Mucosa of rectum (tissue), 2 donors: ENCODE measurements at regions not wholly inside any gene's neighbourhood (a gene's known extent, or its start where the extent isn't known, plus 50 kb on each side); places are given as distances from the start of the nearest gene placed in this dataset.

Experiments
- H3K27ac ChIP-seq, 2 donors: one replicate each; pipeline ENCODE4 v1.7.0; 2013; ENCODE audit warnings: inconsistent platforms in 2 of 2, low read depth in 2 of 2, low read length in 2 of 2
- H3K27me3 ChIP-seq, 2 donors: one replicate each; pipeline ENCODE4 v1.7.0; 2013; ENCODE audit warnings: low read length in 2 of 2; ENCODE audit not compliant: control insufficient read depth in 2 of 2, insufficient read depth in 2 of 2
- H3K36me3 ChIP-seq, 2 donors: one replicate each; pipeline ENCODE4 v1.7.0; 2013; ENCODE audit warnings: low read length in 2 of 2; ENCODE audit not compliant: control insufficient read depth in 2 of 2, insufficient read depth in 2 of 2
- H3K4me1 ChIP-seq, 2 donors: one replicate each; pipeline ENCODE4 v1.7.0; 2013; ENCODE audit warnings: low read length in 2 of 2, mild to moderate bottlenecking in 1 of 2; ENCODE audit not compliant: control insufficient read depth in 2 of 2, insufficient read depth in 2 of 2
- H3K4me3 ChIP-seq, 2 donors: one replicate each; pipeline ENCODE4 v1.7.0; 2013; ENCODE audit warnings: low read length in 2 of 2
- H3K9ac ChIP-seq, 2 donors: one replicate each; pipeline ENCODE4 v1.7.0; 2013; ENCODE audit warnings: low read length in 2 of 2, low read depth in 1 of 2, mild to moderate bottlenecking in 1 of 2
- H3K9me3 ChIP-seq, 2 donors: one replicate each; pipeline ENCODE4 v1.7.0; 2013; ENCODE audit warnings: low read length in 2 of 2; ENCODE audit not compliant: control insufficient read depth in 2 of 2
- donor health status: healthy.
- donor health status: Normal muscosa, but diverticular disease.

- H3K4me3 ChIP-seq = no peak overlapping the region
- no peaks in the 10 kb centered on the region for H3K36me3 ChIP-seq
- peaks cover 0 to 5% of the 10 kb centered on the region in 2 donors for H3K9me3 ChIP-seq
- H3K4me1 ChIP-seq = no peaks in the 10 kb centered on the region
- no peaks in the 10 kb centered on the region for H3K27me3 ChIP-seq
- no peak overlapping the region for H3K9ac ChIP-seq
- no peak overlapping the region for H3K27ac ChIP-seq
Measured at GRCh38 chr13:85589021-85589420, 210.2 kb downstream of the SLITRK6 start.

GRCh38 chr13:85588359-85588758, 210.9 kb downstream of the SLITRK6 start:
- Histone ChIP-seq H3K4me3 (no peak overlapping the region), H3K27ac (no peak overlapping the region), H3K9me3 (peaks cover 0 to 5% of the 10 kb centered on the region in 2 donors), H3K9ac (no peak overlapping the region), H3K27me3 (no peaks in the 10 kb centered on the region), H3K4me1 (no peaks in the 10 kb centered on the region), H3K36me3 (no peaks in the 10 kb centered on the region)

GRCh38 chr13:85586856-85587255, 212.4 kb downstream of the SLITRK6 start:
- no peak overlapping the region for H3K27ac ChIP-seq
- no peak overlapping the region for H3K9ac ChIP-seq
- peaks cover 0 to 5% of the 10 kb centered on the region in 2 donors for H3K9me3 ChIP-seq

GRCh38 chr13:85586422-85586831, 212.8 kb downstream of the SLITRK6 start:
- H3K27ac ChIP-seq = no peak overlapping the region
- no peaks in the 10 kb centered on the region for H3K4me1 ChIP-seq
- H3K4me3 ChIP-seq = no peak overlapping the region
- H3K36me3 ChIP-seq = no peaks in the 10 kb centered on the region
- H3K9me3 ChIP-seq = peaks cover 0 to 5% of the 10 kb centered on the region in 2 donors
- no peaks in the 10 kb centered on the region for H3K27me3 ChIP-seq
- H3K9ac ChIP-seq = no peak overlapping the region

More at GRCh38 chr13:85586856-85587255, 212.4 kb downstream of the SLITRK6 start:
- Histone ChIP-seq H3K36me3 (no peaks in the 10 kb centered on the region), H3K4me3 (no peak overlapping the region), H3K4me1 (no peaks in the 10 kb centered on the region), H3K27me3 (no peaks in the 10 kb centered on the region)

GRCh38 chr13:85582890-85583289, 216.3 kb downstream of the SLITRK6 start:
- H3K4me1 ChIP-seq = no peaks in the 10 kb centered on the region
- no peaks in the 10 kb centered on the region for H3K27me3 ChIP-seq
- no peaks in the 10 kb centered on the region for H3K36me3 ChIP-seq
- H3K27ac ChIP-seq = no peak overlapping the region
- H3K4me3 ChIP-seq = no peak overlapping the region
- H3K9me3 ChIP-seq = peaks cover 0 to 5% of the 10 kb centered on the region in 2 donors
- no peak overlapping the region for H3K9ac ChIP-seq

GRCh38 chr13:85575110-85575509, 224.1 kb downstream of the SLITRK6 start:
- peaks cover 0 to 2% of the 10 kb centered on the region in 2 donors for H3K9me3 ChIP-seq
- H3K4me3 ChIP-seq = no peak overlapping the region
- no peak overlapping the region for H3K9ac ChIP-seq
- no peaks in the 10 kb centered on the region for H3K27me3 ChIP-seq
- no peaks in the 10 kb centered on the region for H3K36me3 ChIP-seq
- H3K4me1 ChIP-seq = no peaks in the 10 kb centered on the region
- H3K27ac ChIP-seq = no peak overlapping the region

- Histone ChIP-seq H3K4me3 (no peak overlapping the region), H3K36me3 (no peaks in the 10 kb centered on the region), H3K9ac (no peak overlapping the region), H3K27ac (no peak overlapping the region), H3K27me3 (no peaks in the 10 kb centered on the region), H3K9me3 (no peaks in the 10 kb centered on the region), H3K4me1 (no peaks in the 10 kb centered on the region)
Measured at GRCh38 chr13:85567909-85568308, 231.3 kb downstream of the SLITRK6 start.

GRCh38 chr13:85565652-85566051, 233.6 kb downstream of the SLITRK6 start:
- Histone ChIP-seq H3K4me1 (no peaks in the 10 kb centered on the region), H3K9me3 (no peaks in the 10 kb centered on the region), H3K36me3 (no peaks in the 10 kb centered on the region), H3K4me3 (no peak overlapping the region), H3K27ac (no peak overlapping the region), H3K27me3 (no peaks in the 10 kb centered on the region), H3K9ac (no peak overlapping the region)

- H3K27ac ChIP-seq = no peak overlapping the region
- H3K4me3 ChIP-seq = no peak overlapping the region
- no peaks in the 10 kb centered on the region for H3K27me3 ChIP-seq
- H3K9ac ChIP-seq = no peak overlapping the region
- H3K4me1 ChIP-seq = no peaks in the 10 kb centered on the region
- no peaks in the 10 kb centered on the region for H3K36me3 ChIP-seq
- no peaks in the 10 kb centered on the region for H3K9me3 ChIP-seq
Measured at GRCh38 chr13:85564598-85564997, 234.6 kb downstream of the SLITRK6 start.

GRCh38 chr13:85562282-85562681, 236.9 kb downstream of the SLITRK6 start:
- Histone ChIP-seq H3K36me3 (no peaks in the 10 kb centered on the region), H3K4me3 (no peak overlapping the region), H3K27ac (no peak overlapping the region), H3K9ac (no peak overlapping the region), H3K9me3 (no peaks in the 10 kb centered on the region), H3K4me1 (no peaks in the 10 kb centered on the region), H3K27me3 (no peaks in the 10 kb centered on the region)
